Keratinocyte (primary cell): ENCODE measurements at regions not wholly inside any gene's neighbourhood (a gene's known extent, or its start where the extent isn't known, plus 50 kb on each side); places are given as distances from the start of the nearest gene placed in this dataset.

Source experiments
- DNase-seq: peaks from one replicate; pipeline ENCODE4 v3.0.0-alpha.2; 2011; ENCODE audit warnings: low read depth, missing footprints, low spot score
- FAIRE-seq: peaks from 2 replicates; lab custom pipeline; 2011; peaks lifted over from hg19 to GRCh38; lab: Jason Lieb, UNC
- H2AFZ ChIP-seq: 2 replicates; pipeline ENCODE4 v1.6.0; 2012; ENCODE audit warnings: low read length, control low read depth, inconsistent platforms; ENCODE audit not compliant: control insufficient read depth
- H3K27ac ChIP-seq: 2 replicates; pipeline ENCODE4 v1.5.1; 2011; ENCODE audit warnings: low read length; ENCODE audit not compliant: control insufficient read depth, insufficient read depth
- H3K27me3 ChIP-seq: 3 replicates; pipeline ENCODE4 v1.6.0; 2011; ENCODE audit warnings: low read length; ENCODE audit not compliant: control insufficient read depth, insufficient read depth; ENCODE audit errors: extremely low read depth
- H3K36me3 ChIP-seq, 2 experiments: 2 replicates in 1 of 2; 3 replicates in 1 of 2; pipeline ENCODE4 v1.5.1; 2011; ENCODE audit warnings: low read length in 2 of 2, mild to moderate bottlenecking in 1 of 2; ENCODE audit not compliant: control insufficient read depth in 2 of 2, insufficient read depth in 2 of 2; ENCODE audit errors: extremely low read depth in 1 of 2
- H3K4me1 ChIP-seq: 3 replicates; pipeline ENCODE4 v1.5.1; 2011; ENCODE audit warnings: low read length; ENCODE audit not compliant: control insufficient read depth, insufficient read depth; ENCODE audit errors: extremely low read depth
- H3K4me2 ChIP-seq: 3 replicates; pipeline ENCODE4 v1.6.0; 2011; ENCODE audit warnings: low read depth, low read length; ENCODE audit not compliant: control insufficient read depth, insufficient read depth; ENCODE audit errors: extremely low read depth
- H3K4me3 ChIP-seq, 3 experiments: fragments of 200-600 bp in 1 of 3; sonication (generic) in 1 of 3; 2 replicates in 2 of 3; 3 replicates in 1 of 3; pipeline ENCODE4 v1.5.1; 2011 to 2016; ENCODE audit warnings: low read length in 3 of 3, mild to moderate bottlenecking in 3 of 3, control low read depth in 2 of 3, inconsistent platforms in 1 of 3, low read depth in 1 of 3, mixed read lengths in 1 of 3, mixed run types in 1 of 3, moderate library complexity in 1 of 3; ENCODE audit not compliant: control insufficient read depth in 2 of 3, insufficient read depth in 2 of 3; ENCODE audit errors: extremely low read depth in 1 of 3
- H3K79me2 ChIP-seq: 2 replicates; pipeline ENCODE4 v1.6.0; 2012; ENCODE audit warnings: low read length; ENCODE audit not compliant: control insufficient read depth, insufficient read depth
- H3K9ac ChIP-seq: 3 replicates; pipeline ENCODE4 v1.6.0; 2011; ENCODE audit warnings: low read length; ENCODE audit not compliant: control insufficient read depth, insufficient read depth; ENCODE audit errors: extremely low read depth
- H3K9me1 ChIP-seq: 3 replicates; pipeline ENCODE4 v1.6.0; 2011; ENCODE audit warnings: low read length; ENCODE audit not compliant: control insufficient read depth, insufficient read depth; ENCODE audit errors: extremely low read depth
- H3K9me3 ChIP-seq: 2 replicates; pipeline ENCODE4 v1.5.1; 2012; ENCODE audit warnings: low read depth, low read length; ENCODE audit not compliant: control insufficient read depth
- H4K20me1 ChIP-seq: 3 replicates; pipeline ENCODE4 v1.6.0; 2011; ENCODE audit warnings: low read length; ENCODE audit not compliant: control insufficient read depth, insufficient read depth; ENCODE audit errors: extremely low read depth
- EZH2 ChIP-seq: IDR thresholded peaks from one replicate; pipeline ENCODE4 v1.6.1; 2012; ENCODE audit warnings: inconsistent platforms, mild to moderate bottlenecking, low read length, moderate library complexity
- dilution Hi-C: fragments of 300-500 bp; cut with MboI; formaldehyde crosslinking; loops from one replicate; pipeline ENCODE4 v1.7.0; 2020; ENCODE audit warnings: low sequenced_read_pairs; ENCODE audit not compliant: extremely low pct_ligation_motif_present
- TF ChIP-seq, protein P1 (sequence below), 3 experiments: IDR thresholded peaks in 1 of 3; conservative IDR thresholded peaks in 1 of 3; optimal IDR thresholded peaks in 1 of 3; 2 replicates in 2 of 3; 3 replicates in 1 of 3; pipeline versions ENCODE3 to v1.5.1; 2011; ENCODE audit warnings: low read length in 3 of 3, mild to moderate bottlenecking in 3 of 3, moderate library complexity in 2 of 3, control low read depth in 1 of 3, inconsistent platforms in 1 of 3; ENCODE audit not compliant: insufficient read depth in 2 of 3; ENCODE audit errors: extremely low read depth in 1 of 3

DNA sequence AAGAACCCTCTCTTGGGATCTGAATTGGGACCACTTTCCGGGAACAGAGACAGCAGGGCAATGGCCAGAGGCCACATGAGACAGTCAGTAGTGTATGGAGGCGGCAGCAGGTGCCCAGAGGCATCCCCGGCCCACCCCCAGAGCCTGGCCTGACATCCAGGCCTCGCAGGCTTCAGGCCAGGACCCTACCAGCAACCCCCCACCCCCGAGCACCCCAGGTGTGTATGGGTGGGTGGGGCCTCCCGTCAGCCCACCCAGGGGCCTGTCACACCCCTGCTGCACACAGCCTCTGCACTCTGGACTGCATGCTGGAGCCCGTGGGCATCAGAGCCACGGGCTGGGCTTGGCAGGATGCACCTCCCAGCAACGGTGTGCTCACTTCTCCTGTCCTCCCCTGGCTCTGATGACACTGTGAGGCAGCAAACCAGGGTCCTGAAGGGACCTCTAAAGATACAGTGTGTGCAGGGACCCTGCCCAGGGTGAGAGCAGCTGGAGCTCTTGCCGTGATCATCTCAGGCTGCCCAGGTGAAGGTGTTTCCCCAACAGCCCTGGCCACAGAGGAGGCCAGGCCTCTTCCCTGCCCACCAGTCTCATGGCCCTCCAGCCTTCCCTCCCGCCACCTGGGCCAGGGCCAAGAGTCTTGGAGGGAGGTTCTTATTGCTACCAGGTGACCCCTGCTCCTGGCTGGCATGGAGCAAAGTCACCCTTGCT is 88.8 kb upstream of the SEPTIN5 start:
- Histone ChIP-seq H3K4me3 (no peak overlapping the region), H3K9me3 (no peaks in the 10 kb centered on the region), H3K27me3 (peaks cover 7% of the 10 kb centered on the region), H3K4me2 (no peak overlapping the region), H4K20me1 (no peaks in the 10 kb centered on the region), H3K9me1 (no peaks in the 10 kb centered on the region), H3K9ac (no peak overlapping the region), H2AFZ (no peak overlapping the region), H3K36me3 (no peaks in the 10 kb centered on the region), H3K27ac (no peak overlapping the region), H3K4me1 (peaks cover 2% of the 10 kb centered on the region), H3K79me2 (no peaks in the 10 kb centered on the region)
- FAIRE-seq: no peak
- no peak for DNase-seq
- dilution Hi-C loops: no loop called here
- TF ChIP-seq, protein P1, sequence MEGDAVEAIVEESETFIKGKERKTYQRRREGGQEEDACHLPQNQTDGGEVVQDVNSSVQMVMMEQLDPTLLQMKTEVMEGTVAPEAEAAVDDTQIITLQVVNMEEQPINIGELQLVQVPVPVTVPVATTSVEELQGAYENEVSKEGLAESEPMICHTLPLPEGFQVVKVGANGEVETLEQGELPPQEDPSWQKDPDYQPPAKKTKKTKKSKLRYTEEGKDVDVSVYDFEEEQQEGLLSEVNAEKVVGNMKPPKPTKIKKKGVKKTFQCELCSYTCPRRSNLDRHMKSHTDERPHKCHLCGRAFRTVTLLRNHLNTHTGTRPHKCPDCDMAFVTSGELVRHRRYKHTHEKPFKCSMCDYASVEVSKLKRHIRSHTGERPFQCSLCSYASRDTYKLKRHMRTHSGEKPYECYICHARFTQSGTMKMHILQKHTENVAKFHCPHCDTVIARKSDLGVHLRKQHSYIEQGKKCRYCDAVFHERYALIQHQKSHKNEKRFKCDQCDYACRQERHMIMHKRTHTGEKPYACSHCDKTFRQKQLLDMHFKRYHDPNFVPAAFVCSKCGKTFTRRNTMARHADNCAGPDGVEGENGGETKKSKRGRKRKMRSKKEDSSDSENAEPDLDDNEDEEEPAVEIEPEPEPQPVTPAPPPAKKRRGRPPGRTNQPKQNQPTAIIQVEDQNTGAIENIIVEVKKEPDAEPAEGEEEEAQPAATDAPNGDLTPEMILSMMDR (optimal IDR thresholded peaks at IDR 0.05 in 1 of 3, IDR thresholded peaks at IDR 0.05 in 1 of 3, conservative IDR thresholded peaks at IDR 0.05 in 1 of 3; ENCODE audit: extremely low read depth in 1 of 3, insufficient read depth in 2 of 3, low read length in 3 of 3): no peak
- no peak for TF ChIP-seq EZH2

DNA sequence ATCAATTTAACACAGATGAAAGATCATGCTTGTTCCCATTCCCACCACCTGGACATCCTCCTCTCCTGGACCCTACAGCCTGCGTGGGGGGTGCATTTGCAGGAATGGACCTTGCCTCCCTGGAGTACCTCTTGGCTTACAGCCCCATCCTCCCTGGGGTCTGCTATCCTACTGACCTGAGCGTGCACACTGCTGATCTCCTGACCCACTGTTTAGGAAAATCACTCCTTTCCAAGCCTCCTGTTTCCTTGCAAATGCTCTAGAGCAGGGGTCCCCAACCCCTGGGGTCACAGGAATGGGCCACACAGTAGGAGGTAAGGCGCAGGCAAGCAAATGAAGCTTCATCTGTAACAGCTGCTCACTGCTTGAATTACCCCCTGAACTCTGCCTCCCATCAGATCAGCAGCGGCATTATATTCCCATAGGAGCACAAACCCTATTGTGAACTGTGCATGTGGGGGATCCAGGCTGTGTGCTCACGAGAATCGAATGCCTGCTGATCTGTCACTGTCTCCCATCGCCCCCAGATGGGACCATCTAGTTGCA is 88.2 kb upstream of the SEPTIN5 start:
- H3K9me3 ChIP-seq: no peaks in the 10 kb centered on the region
- H3K27ac ChIP-seq: no peak overlapping the region
- H3K4me1 ChIP-seq: peaks cover 1% of the 10 kb centered on the region
- H3K27me3 ChIP-seq: peaks cover 4% of the 10 kb centered on the region
- H3K9me1 ChIP-seq: no peaks in the 10 kb centered on the region
- dilution Hi-C loops: no loop called here
- H3K4me3 ChIP-seq: no peak overlapping the region
- FAIRE-seq (no peak), DNase-seq (no peak)
- no peak overlapping the region for H3K4me2 ChIP-seq
- H3K79me2 ChIP-seq: no peaks in the 10 kb centered on the region
- TF ChIP-seq, protein P1 (optimal IDR thresholded peaks at IDR 0.05 in 1 of 3, IDR thresholded peaks at IDR 0.05 in 1 of 3, conservative IDR thresholded peaks at IDR 0.05 in 1 of 3; ENCODE audit: extremely low read depth in 1 of 3, insufficient read depth in 2 of 3, low read length in 3 of 3): no peak
- no peak for TF ChIP-seq EZH2
- no peak overlapping the region for H2AFZ ChIP-seq
- H4K20me1 ChIP-seq: no peaks in the 10 kb centered on the region
- H3K36me3 ChIP-seq: no peaks in the 10 kb centered on the region
- H3K9ac ChIP-seq: no peak overlapping the region
